Stimulated activated CD8-positive, alpha-beta memory T cell treated with anti-CD3 and anti-CD28 coated beads, Interleukin-2, amount 100 ng/mL, for 1 hour (primary cell): ENCODE measurements at regions not wholly inside any gene's neighbourhood (a gene's known extent, or its start where the extent isn't known, plus 50 kb on each side); places are given as distances from the start of the nearest gene placed in this dataset.

Experiments
- DNase-seq, 2 donors: peaks; one replicate each; pipeline ENCODE4 v3.0.0-alpha.2; 2020; ENCODE audit warnings: low read depth in 2 of 2

GRCh38 chr12:75728826-75729225, 217.4 kb upstream of the KRR1 start:
- DNase-seq, result no peak

DNA sequence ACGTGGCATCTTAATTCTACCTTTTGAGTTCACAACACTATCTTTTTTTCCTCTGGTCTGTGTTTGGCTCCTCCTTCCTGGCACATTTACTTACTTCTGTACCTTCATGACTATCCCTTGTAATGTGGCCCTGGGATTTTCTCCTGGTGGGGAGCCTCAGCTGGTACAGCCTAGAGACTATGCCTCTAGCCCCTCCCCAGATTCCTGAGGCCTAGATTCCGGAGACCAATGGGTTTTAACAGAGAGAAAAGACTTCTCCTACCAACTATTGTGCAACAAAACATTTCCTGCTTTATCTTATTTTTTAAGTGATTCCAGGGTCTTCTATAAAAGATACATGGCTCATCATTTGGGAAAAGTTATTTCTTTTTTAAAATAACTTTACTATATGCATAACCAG, 216.2 kb upstream of the KRR1 start:
- no peak for DNase-seq

- DNase-seq, result no peak
These were observed 214.2 kb upstream of the KRR1 start for GRCh38 chr12:75725521-75726111.

- no peak for DNase-seq
These were observed 213.5 kb upstream of the KRR1 start for GRCh38 chr12:75724928-75725312.

DNA sequence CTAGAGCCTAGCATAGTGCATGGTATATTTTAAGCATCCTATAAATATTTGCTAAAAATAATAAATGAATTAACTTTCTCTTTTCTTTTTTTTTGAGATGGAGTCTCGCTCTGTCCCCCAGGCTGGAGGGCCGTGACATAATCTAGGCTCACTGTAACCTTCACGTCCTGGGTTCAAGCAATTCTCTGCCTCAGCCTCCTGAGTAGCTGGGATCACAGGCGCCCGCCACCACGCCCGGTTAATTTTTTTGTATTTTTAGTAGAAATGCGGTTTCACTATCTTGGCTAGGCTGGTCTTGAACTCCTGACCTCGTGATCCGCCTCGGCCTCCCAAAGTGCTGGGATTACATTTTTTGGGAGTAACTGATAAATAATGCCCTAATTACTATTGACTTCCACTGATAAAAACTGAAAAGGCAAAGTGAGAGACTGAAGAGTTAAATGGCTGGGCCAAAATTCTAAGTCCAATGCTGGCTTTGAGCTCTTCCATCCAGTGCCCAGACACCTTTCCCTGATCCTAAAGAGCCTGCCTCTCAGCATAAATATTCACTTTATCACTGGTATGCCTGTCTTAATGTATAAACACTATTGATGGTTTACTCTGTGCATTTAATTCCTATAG, 213.0 kb upstream of the KRR1 start:
- DNase-seq, result no peak

DNA sequence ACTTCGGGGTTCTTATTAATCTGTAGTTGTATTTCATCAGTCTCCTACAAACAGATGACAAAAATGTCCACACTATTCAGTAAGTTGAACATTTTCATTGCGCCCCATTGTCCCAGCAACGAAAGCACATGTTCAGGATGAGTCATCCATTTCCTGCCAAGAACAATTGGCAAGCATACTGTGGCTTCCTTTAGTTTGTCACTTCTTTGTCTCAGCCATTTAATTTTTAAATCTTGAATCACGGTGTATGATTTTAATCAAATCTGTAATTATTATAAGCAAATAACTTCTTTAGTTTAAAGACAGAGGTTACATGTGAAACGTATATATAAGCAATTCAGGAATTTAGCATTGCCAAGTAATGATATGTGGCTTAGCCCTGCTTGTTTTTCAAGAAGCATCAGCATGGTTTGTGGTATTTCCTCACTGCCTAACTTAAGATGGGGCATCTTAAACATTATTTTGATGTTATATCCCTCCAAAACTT, 211.3 kb upstream of the KRR1 start:
- peak; percentile 4 to 13 for DNase-seq

GRCh38 chr12:75721796-75722195, 210.4 kb upstream of the KRR1 start:
- no peak for DNase-seq

- no peak for DNase-seq
These were observed 209.6 kb upstream of the KRR1 start for GRCh38 chr12:75720812-75721641.

DNA sequence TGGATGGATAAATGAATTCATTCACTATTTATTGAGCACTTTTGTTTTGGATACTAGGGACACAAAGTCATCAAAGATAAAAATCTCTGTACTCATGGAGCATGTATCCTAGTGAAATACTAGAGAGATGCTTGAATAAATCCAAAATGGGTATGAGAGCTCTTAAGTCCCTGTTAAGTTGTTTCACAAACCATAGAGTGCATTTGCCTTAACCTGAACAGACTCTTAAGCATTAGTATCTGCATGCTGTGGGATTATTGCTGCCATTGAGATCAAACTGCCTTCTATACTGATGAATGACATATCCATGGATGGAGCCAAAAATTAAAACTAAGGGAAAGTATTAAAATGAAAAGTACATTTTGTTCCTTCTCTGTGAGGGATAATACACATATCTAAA, 206.5 kb upstream of the KRR1 start:
- DNase-seq, result no peak

DNA sequence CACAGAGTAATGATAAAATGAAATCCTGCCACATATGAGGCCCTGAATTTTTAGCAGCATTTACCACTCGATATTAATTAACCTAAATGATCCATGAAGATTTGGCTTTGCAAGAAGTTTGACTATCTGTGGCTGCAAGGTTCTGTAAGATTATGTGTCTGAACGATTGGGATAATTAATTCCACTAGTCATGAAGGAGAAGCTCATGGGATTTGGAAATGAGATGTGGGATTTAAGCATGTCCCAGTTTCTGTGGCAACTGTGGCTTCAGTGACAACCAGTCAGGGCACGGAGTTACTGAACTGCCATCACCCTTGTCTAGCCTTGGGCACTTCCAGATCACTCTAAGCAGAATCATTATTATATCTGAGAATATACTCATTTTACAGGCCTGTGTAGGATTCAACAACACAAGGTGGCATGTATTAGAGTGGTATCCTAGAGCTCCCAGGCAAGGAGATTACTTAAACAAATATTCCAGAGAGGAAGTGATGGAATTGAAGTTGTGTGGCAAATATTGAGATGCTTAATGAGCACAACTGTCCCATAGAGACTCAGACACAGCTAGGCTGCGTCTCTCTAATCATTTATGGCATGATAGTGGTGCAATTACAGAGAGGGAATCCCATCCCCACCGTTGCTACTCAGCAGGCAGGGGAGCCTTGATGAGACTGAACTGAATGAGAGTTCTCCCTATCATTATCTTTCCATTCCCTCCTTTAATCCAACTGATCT, 205.0 kb upstream of the KRR1 start:
- no peak for DNase-seq

GRCh38 chr12:75715682-75716081, 204.3 kb upstream of the KRR1 start:
- DNase-seq, result no peak

- DNase-seq, result no peak
These were observed 203.9 kb upstream of the KRR1 start for GRCh38 chr12:75715323-75715644.

- DNase-seq, result no peak
These were observed 203.3 kb upstream of the KRR1 start for GRCh38 chr12:75714462-75715322.

DNA sequence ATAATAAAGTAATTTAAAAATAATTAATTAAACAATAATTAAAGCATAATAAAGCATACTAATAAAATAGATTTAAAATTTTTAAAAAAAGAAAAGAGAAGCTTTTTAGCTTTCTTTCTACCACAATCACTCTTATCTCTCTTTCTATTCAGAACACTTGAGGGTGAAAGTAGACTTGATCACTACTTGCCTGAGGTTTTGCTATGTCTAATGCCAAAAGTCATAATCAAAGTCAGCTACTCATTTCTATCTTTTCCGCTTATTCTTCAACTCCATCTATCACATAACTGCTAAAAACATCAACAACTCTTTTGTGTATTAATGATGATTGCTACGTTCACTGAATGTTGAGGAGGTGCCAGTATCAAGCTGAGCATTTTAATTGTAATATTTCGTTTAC, 202.0 kb upstream of the KRR1 start:
- no peak for DNase-seq

DNA sequence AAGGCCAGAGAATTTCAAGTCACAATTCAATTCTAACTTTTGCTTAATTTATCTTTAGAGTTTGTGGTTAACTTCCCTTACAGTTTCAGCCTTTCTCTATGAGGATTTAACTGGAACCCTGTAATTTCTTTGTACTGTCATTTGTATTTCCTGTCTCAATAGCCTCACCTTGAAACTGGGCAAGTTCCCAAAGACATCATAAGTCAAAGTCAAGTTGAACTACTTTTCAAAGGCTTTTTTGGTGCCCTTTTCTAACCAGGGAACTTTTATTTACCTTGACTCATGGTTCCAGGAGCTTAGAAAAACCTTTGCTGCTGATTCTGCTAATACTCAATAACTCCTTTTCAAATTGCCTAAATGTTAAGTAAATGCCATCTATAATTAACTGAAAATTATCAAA, 200.8 kb upstream of the KRR1 start:
- DNase-seq, result no peak

- DNase-seq, result no peak
These were observed 199.9 kb upstream of the KRR1 start for GRCh38 chr12:75711271-75711670.

- no peak for DNase-seq
These were observed 199.1 kb upstream of the KRR1 start for GRCh38 chr12:75710361-75711069.

GRCh38 chr12:75709503-75709902, 198.1 kb upstream of the KRR1 start:
- DNase-seq, result no peak

- DNase-seq, result no peak
These were observed 197.4 kb upstream of the KRR1 start for GRCh38 chr12:75708802-75709201.

DNA sequence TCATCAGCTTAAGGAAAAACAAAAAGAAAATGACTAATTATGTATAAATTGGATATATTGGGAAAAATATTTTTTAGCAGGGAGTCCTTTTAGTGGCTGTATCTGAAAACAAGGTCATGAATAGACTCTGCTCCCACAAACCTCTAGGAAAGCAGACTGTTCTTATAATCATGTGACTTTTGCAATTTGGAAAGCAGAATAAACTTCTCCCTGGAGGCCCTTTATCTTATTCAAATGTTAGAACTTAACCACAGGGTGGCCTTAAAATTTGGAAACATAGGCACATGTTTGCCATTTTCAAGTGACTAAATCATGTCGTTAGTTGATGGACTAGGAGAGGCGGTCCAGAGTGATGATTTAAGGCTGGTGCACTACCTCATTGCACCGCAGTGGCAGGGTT, 196.6 kb upstream of the KRR1 start:
- no peak for DNase-seq
